IMR-90 (cell line): ENCODE measurements at regions not wholly inside any gene's neighbourhood (a gene's known extent, or its start where the extent isn't known, plus 50 kb on each side); places are given as distances from the start of the nearest gene placed in this dataset.

Experiments
- ATAC-seq: fragments of 200-7000 bp; cut with Tn5 transposase; 2 replicates; pipeline ENCODE4 v1.9.1; 2020; ENCODE audit warnings: low read depth, mild to moderate bottlenecking, moderate library complexity
- BruUV-seq: library from RNA; stranded (reverse); fragments of 400-500 nt; replicated peaks from 2 replicates; lab custom pipeline; 2021; lab: Mats Ljungman, UMichigan
- CTCF ChIA-PET: fragments of 300-600 bp; formaldehyde crosslinking; extraction: SDS; loops from one replicate; lab custom pipeline; 2021; ENCODE audit warnings: antibody characterized with exemption; lab: Yijun Ruan, JAX
- POLR2A ChIA-PET: fragments of 300-600 bp; sonication (Branson Sonifier 250); formaldehyde crosslinking; loops from one replicate; lab custom pipeline; 2022; ENCODE audit warnings: antibody characterized with exemption; ENCODE audit not compliant: unreplicated experiment; lab: Charles Lee
- DNase-seq: peaks from one replicate; pipeline ENCODE4 v3.0.0; 2013
- H2AFZ ChIP-seq: replicated peaks from 2 replicates; pipeline ENCODE3; 2013; ENCODE audit warnings: low read length, mild to moderate bottlenecking; ENCODE audit not compliant: poor library complexity
- H2AK5ac ChIP-seq: 2 replicates; pipeline ENCODE4 v1.6.1; 2013; ENCODE audit warnings: low read depth, low read length, inconsistent platforms
- H2AK9ac ChIP-seq: replicated peaks from 2 replicates; pipeline ENCODE3; 2013; ENCODE audit warnings: mild to moderate bottlenecking, low read depth, low read length, moderate library complexity; ENCODE audit not compliant: poor library complexity
- H2BK120ac ChIP-seq: 2 replicates; pipeline ENCODE4 v1.6.1; 2013; ENCODE audit warnings: low read depth, low read length, inconsistent platforms
- H2BK15ac ChIP-seq: 3 replicates; pipeline ENCODE4 v1.6.1; 2013; ENCODE audit warnings: low read depth, low read length, inconsistent platforms
- H2BK20ac ChIP-seq: 2 replicates; pipeline ENCODE4 v1.6.1; 2013; ENCODE audit warnings: low read depth, mild to moderate bottlenecking, inconsistent platforms, low read length, moderate library complexity
- H2BK5ac ChIP-seq: 2 replicates; pipeline ENCODE4 v1.6.1; 2013; ENCODE audit warnings: mild to moderate bottlenecking, low read depth, low read length, inconsistent platforms; ENCODE audit not compliant: poor library complexity, severe bottlenecking
- H3K14ac ChIP-seq: replicated peaks from 2 replicates; pipeline ENCODE4 v1.6.1; 2013; ENCODE audit warnings: low read depth, low read length, inconsistent platforms
- H3K18ac ChIP-seq: 2 replicates; pipeline ENCODE4 v1.6.1; 2013; ENCODE audit warnings: low read depth, low read length, control low read depth
- H3K23ac ChIP-seq: 2 replicates; pipeline ENCODE4 v1.6.1; 2013; ENCODE audit warnings: low read depth, low read length, inconsistent platforms
- H3K27ac ChIP-seq: 2 replicates; pipeline ENCODE4 v1.5.1; 2013; ENCODE audit warnings: mild to moderate bottlenecking, control low read depth, low read length; ENCODE audit not compliant: insufficient read depth
- H3K27me3 ChIP-seq: 2 replicates; pipeline ENCODE4 v1.6.1; 2013; ENCODE audit warnings: low read length; ENCODE audit not compliant: control insufficient read depth, insufficient read depth
- H3K36me3 ChIP-seq: 2 replicates; pipeline ENCODE4 v1.6.1; 2013; ENCODE audit warnings: low read length, mixed read lengths; ENCODE audit not compliant: control insufficient read depth, insufficient read depth
- H3K4ac ChIP-seq: 2 replicates; pipeline ENCODE4 v1.6.1; 2013; ENCODE audit warnings: low read depth, low read length, inconsistent platforms
- H3K4me1 ChIP-seq: 2 replicates; pipeline ENCODE4 v1.6.1; 2013; ENCODE audit warnings: low read length, mixed read lengths; ENCODE audit not compliant: control insufficient read depth, insufficient read depth
- H3K4me2 ChIP-seq: 2 replicates; pipeline ENCODE4 v1.6.1; 2013; ENCODE audit warnings: low read depth, mild to moderate bottlenecking, control low read depth, low read length, moderate library complexity
- H3K4me3 ChIP-seq: 2 replicates; pipeline ENCODE4 v1.5.1; 2013; ENCODE audit warnings: low read depth, mild to moderate bottlenecking, control low read depth, low read length, moderate library complexity; ENCODE audit not compliant: insufficient read depth
- H3K56ac ChIP-seq: 2 replicates; pipeline ENCODE4 v1.6.1; 2013; ENCODE audit warnings: low read length, inconsistent platforms; ENCODE audit not compliant: insufficient read depth; ENCODE audit errors: extremely low read depth
- H3K79me1 ChIP-seq, 2 experiments: 2 replicates each; pipeline ENCODE4 v1.6.1; 2013; ENCODE audit warnings: low read length in 2 of 2, inconsistent platforms in 1 of 2, low read depth in 1 of 2
- H3K9ac ChIP-seq: 2 replicates; pipeline ENCODE4 v1.6.1; 2013; ENCODE audit warnings: low read depth, low read length, control low read depth
- H3K9me1 ChIP-seq: 2 replicates; pipeline ENCODE4 v1.6.1; 2013; ENCODE audit warnings: low read length, inconsistent platforms; ENCODE audit not compliant: insufficient read depth
- H3K9me3 ChIP-seq: 2 replicates; pipeline ENCODE4 v1.6.1; 2013; ENCODE audit warnings: low read length; ENCODE audit not compliant: control insufficient read depth, insufficient read depth
- H4K20me1 ChIP-seq: 2 replicates; pipeline ENCODE4 v1.6.1; 2013; ENCODE audit warnings: low read length, inconsistent platforms; ENCODE audit not compliant: insufficient read depth
- H4K5ac ChIP-seq: 2 replicates; pipeline ENCODE4 v1.6.1; 2013; ENCODE audit warnings: mild to moderate bottlenecking, low read depth, low read length, control low read depth
- H4K8ac ChIP-seq, 2 experiments: 2 replicates each; pipeline ENCODE4 v1.6.1; 2013; ENCODE audit warnings: low read depth in 2 of 2, low read length in 2 of 2, control low read depth in 1 of 2, inconsistent platforms in 1 of 2
- H4K91ac ChIP-seq: 2 replicates; pipeline ENCODE4 v1.6.1; 2013; ENCODE audit warnings: low read depth, low read length, inconsistent platforms; ENCODE audit not compliant: insufficient read depth
- CHD1 ChIP-seq: IDR thresholded peaks from 2 replicates; pipeline ENCODE4 v1.6.1; 2012; ENCODE audit warnings: low read depth, low read length, improper control_type of control experiment
- ELK1 ChIP-seq: fragments of 150-350 bp; IDR thresholded peaks from 2 replicates; pipeline ENCODE4 v1.6.1; 2016; ENCODE audit warnings: low read depth, mild to moderate bottlenecking, low read length, moderate library complexity, borderline replicate concordance
- MXI1 ChIP-seq: IDR thresholded peaks from 2 replicates; pipeline ENCODE4 v1.6.1; 2012; ENCODE audit warnings: low read depth, mild to moderate bottlenecking, low read length, moderate library complexity, borderline replicate concordance
- USF2 ChIP-seq: fragments of 150-350 bp; IDR thresholded peaks from 2 replicates; pipeline ENCODE4 v1.6.1; 2017; ENCODE audit warnings: mild to moderate bottlenecking, antibody characterized with exemption, low read length, low read depth
- whole genome bisulfite sequencing, 2 experiments: methylation state at CpG; one replicate each; pipeline versions ENCODE4 v1.1.5 to v1.1.7; 2013; ENCODE audit warnings: missing lambda C conversion rate in 2 of 2; ENCODE audit not compliant: insufficient read length in 1 of 2; ENCODE audit errors: extremely low coverage in 2 of 2; 5-methylcytosine and 5-hydroxymethylcytosine counted together
- dilution Hi-C: fragments of 300-500 bp; cut with HindIII; formaldehyde crosslinking; loops from one replicate; pipeline ENCODE4 v1.14.3; 2018; ENCODE audit warnings: low sequenced_read_pairs; ENCODE audit not compliant: unreplicated experiment
- in situ Hi-C: fragments of 300-500 bp; cut with MboI; formaldehyde crosslinking; loops from 3 replicates; pipeline ENCODE4 v1.14.3; 2019; ENCODE audit warnings: low sequenced_read_pairs, inconsistent platforms, mixed read lengths
- intact Hi-C: fragments of 100-400 bp; cut with micrococcal nuclease; formaldehyde crosslinking; loops from 2 replicates; pipeline ENCODE4 v1.10.0; 2022

GRCh38 chr6:100173211-100173610, 179.2 kb upstream of the MCHR2 start:
- no peak overlapping the region for H3K18ac ChIP-seq
- H3K4me3 ChIP-seq = no peak overlapping the region
- H3K9me3 ChIP-seq = no peaks in the 10 kb centered on the region
- WGBS, 2 experiments = no CpG with 5 or more reads among the region's 1 CpG
- no peaks in the 10 kb centered on the region for H3K79me1 ChIP-seq
- H4K8ac ChIP-seq = no peak overlapping the region
- no peak overlapping the region for H3K4me2 ChIP-seq
- ChIA-PET CTCF (interaction anchor here (0.6 kb wide), 1 partner anchor 329 kb away, joined by 3 read pairs; no protein-coding TSS in a partner anchor), POLR2A (no interaction called here)
- no peak overlapping the region for H2AK5ac ChIP-seq
- dilution Hi-C loops = no loop called here
- no peak overlapping the region for H3K9ac ChIP-seq
- no peak overlapping the region for H2BK20ac ChIP-seq
- no peak overlapping the region for H2BK120ac ChIP-seq
- intact Hi-C loops = no loop called here
- no peak overlapping the region for H3K4ac ChIP-seq
- H4K91ac ChIP-seq = no peak overlapping the region
- H2BK15ac ChIP-seq = no peak overlapping the region
- TF ChIP-seq USF2 = no peak
- TF ChIP-seq ELK1 = no peak
- no peak for TF ChIP-seq MXI1
- no peak for TF ChIP-seq CHD1
- H2BK5ac ChIP-seq = no peak overlapping the region
- DNase-seq (no peak), ATAC-seq (no peak)
- peaks cover 16% of the 10 kb centered on the region for H3K9me1 ChIP-seq
- H3K56ac ChIP-seq = no peak overlapping the region
- 0 out of 2 replicates have a peak, but pooled peaks cover 1% of the 10 kb centered on the region for H3K27me3 ChIP-seq
- H3K4me1 ChIP-seq = peaks cover 14% of the 10 kb centered on the region
- H3K27ac ChIP-seq = no peak overlapping the region
- no peak overlapping the region for H2AFZ ChIP-seq
- in situ Hi-C loops = no loop called here
- peaks cover 3% of the 10 kb centered on the region; the same call in 1 of the 2 replicates for H4K20me1 ChIP-seq
- no peak overlapping the region for H3K14ac ChIP-seq
- no peak overlapping the region for H2AK9ac ChIP-seq
- H3K23ac ChIP-seq = no peak overlapping the region
- H3K36me3 ChIP-seq = no peaks in the 10 kb centered on the region
- no TSS peak for BruUV-seq
- no peak overlapping the region for H4K5ac ChIP-seq
